C1 segment of cervical spinal cord (tissue), 14 donors: ENCODE measurements at regions not wholly inside any gene's neighbourhood (a gene's known extent, or its start where the extent isn't known, plus 50 kb on each side); places are given as distances from the start of the nearest gene placed in this dataset.

Source experiments
- DNase-seq, 14 donors: peaks; one replicate each; lab custom pipeline; 2025; lab: John Stamatoyannopoulos, UW

DNA sequence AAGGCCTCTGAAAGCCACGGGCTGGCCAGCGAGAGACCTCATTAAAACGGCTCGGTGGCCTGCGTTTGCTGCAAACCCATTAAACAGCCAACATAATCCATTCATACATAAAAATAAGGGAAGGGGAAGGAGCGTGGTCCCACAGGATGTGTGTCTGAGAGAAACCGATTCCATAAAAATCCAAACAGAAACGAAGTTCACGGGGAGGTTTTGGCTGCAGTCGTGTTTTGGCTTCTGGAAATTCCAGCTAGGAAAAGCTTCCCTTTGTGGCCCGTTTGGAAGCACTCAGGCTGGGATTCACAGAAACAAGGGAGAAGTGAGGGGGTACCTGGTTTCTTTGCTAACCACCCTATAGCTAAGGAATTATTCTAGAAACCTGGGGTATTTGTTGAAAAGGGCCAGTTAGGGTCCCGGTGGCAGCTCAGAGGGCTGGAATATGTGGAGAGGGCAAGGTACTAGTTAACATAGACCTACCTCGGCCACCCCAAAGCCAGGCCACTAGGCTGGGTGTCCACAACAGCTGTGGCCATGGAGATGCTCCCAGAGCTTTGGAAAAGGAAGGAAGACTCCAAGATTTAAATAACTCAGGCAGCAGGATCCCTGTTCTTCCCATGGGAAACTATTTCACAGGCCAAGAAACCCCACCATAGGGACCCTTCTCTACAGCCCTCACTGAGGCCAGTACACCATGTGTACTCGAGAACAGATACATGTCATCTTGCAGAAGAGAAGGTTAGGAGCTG lies 166.8 kb downstream of the BCOR start:
- no peak for DNase-seq

DNA sequence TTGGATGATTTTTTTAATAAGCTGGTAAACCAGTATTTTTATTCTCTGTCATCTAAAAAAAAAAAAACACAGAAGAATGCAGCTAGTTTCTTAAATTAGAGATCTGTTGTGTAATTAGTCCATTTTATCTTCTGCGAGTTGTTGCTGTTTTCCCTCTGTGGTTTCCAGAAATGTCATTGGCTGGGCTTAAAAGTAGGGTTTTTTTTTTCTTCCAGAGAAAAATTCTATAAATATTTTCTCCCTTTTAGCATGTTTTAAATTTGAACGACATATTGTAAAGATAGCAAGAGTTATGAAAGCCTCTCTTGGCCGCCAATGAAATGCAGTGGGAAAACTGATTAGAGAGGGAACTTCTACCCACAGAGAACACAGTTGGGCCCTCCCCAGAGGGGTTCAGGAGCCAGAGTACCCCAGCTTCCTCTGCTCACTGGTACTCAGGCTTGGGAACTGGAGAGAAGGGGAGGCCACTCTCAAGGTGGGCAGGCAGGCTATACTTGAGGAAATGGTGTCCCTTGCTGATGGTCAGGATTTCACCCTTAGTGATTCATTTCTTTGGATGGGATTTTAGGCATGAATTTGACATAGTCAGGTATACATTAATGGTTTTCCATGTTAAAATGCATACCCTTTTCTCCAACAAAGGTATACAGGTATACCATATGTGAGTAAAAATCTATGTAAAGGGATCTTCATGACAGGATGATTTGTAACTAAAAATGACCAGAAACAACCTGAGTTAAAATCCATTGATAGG lies 166.1 kb downstream of the BCOR start:
- DNase-seq: no peak

DNA sequence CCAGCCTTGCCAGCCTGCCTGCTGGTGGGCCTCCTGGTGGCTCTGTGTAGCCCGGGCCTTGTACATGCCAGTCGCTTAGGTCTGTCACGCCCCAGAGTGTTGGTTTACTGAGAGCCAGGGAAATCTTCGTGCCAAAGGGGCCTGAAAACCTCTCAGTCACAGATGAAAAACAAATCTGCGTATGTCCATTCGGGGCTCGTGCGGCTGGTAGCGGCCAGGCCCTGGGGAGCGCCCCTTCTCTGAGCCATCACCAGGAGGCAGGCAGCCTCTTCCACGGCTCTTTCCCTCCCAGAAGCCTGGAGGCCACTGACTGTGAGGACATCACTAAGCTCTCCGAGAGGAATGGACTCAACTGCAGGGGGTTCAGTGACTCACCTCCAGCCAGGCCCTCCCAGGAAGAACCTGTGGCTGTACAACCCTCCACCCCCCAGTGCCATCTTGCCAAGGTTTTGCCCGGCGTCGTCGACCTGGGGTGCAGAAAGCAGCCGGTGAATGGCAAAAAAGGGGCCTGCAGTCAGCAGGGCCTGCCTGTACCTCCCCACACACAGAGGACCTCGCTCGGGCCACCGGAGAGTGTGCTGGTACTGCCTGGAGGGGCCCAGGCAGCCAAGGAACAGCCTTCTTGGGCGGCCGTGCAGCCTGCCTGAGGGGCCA lies 162.2 kb downstream of the BCOR start:
- peak in 1 of 14 donors; percentile 28 for DNase-seq

DNA sequence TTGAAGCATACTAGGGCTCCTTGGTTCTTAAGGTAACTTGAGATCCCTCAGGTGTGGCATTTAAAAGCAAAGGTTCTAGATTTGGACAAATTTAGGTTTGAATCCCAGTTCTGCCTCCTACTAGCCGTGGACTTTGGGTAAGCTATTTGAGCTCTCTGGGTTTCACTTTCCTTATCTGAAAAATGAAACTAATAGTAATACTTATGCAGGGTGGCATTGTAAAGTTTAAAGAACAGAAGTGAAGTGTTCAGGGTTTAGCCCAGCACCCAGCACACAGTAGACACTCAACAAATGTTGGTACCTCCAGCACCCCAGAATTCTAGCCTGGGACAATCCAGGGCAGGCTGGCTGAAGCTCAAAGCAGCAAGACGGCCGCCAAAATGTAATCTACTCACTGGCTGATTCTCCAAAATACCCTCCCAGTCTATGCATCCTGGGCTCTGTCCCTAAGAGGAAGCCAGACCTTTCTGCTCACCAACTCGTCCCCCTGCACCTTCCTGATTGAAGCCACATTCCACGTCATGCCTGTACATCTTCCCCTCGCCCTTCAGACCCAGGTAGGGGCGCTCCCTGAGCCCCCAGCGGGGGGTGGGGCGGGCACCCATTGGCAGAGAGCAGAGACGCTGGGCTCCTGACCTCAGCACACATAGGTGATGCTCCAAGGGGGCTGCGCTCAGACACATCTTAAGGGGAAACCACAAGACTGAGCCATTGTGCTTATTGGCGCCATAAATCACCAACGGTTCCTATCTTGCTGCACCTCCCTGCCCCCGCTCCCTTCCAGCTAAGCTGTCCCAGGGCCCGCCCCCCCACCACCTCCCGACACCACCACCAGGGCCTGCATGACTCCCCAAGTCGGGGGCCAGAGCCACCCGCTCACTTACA lies 160.6 kb downstream of the BCOR start:
- DNase-seq: no peak

DNA sequence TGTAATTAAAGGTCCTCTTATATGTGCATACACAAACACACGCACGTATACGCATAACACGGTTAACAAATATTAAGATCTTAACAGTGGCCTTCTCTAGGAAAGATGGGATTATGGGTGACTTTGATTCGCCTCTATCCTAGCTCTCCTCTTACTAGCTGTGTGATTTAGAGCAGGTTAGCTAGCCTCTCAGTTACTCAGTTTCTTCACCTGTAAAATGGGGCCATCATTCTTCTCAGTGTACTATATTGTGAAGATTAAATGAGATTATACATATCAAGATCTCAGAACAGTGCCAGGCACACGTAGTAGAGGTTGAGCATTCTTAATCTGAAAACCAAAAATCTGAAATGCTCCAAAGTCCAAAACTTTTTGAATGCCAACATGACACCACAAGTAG lies 159.3 kb downstream of the BCOR start:
- DNase-seq: no peak

DNA sequence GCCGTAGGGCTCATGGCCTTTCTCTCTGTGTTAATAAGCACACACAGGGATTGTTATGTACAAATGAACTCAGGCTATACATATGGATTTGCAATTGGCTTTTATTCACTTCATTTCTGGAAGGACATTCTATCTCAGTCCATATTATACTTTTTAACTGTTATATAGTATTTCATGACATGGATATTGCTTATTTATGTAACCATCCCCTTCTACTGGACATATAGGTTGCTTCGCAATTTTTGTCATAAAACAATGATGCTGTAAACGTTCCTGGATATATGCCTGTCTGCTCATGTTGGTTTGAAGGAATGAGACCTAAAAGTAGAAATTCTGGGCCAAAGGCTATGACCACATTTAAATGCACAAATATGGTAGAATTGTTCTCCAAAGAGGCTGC lies 158.1 kb downstream of the BCOR start:
- DNase-seq: no peak

DNA sequence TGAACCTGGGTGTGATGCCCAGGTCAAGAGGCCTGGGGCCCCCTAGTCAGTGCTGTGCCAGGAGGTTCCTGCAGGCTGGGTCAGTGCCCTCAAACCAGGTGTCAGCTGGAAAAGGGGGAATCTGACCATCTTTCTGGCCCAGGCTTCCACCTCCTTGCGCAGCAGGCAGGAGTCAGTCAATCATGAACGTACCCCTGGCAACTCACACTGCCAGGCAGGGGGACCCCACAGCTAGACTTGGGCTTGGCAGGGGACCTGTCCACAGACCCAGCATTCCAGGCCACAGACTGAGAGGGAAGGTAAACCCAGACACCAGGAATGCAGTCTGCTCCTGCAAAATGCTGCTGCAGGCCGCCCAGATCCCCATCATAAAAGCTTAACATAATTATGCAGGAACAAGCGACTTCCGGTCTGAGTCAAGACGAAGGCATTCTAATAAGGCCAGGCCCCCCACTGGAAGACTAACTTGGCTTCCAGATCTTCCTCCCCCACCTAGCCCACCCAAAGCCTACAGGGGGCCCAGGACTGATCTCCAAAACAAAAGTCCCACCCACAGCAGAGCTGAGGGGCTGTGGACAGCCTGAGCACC lies 156.3 kb downstream of the BCOR start:
- no peak for DNase-seq

DNA sequence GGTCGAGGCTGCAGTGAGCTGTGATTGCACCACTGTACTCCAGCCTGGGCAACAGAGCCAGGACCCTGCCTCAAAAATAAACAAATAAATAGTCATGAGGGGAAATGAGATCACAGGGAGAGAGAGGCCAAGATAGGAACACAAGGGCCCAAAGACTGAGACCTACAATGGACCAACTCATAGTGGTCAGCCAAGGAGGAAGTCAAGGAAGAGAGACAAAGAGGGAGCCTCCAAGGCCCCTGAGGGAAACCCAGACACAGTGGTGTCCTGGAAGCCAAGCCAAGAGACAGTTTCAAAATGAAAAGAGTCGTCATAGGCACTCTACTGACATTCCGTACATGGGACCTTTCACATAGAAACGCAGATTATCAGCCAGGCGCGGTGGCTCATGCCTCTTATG lies 153.3 kb downstream of the BCOR start:
- DNase-seq: no peak

DNA sequence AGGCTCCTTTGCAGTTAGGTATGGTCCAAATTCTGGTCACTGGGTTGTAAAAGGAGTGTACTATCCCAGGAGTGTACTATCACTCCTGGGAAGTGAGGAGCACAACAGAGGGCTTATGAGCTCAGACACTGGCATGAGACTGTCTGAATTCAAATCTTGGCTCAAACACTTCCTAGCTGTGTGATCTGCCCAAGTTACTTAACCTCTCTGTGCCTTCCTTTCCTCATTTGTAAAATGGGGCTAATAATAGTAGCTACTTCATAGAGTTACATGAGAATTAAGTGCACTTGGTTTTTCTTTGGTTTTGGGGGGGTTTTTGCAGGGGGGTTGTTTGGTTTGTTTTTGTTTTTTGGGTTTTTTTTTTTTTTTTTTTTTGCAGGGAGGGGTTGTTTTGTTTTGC lies 152.0 kb downstream of the BCOR start:
- DNase-seq: no peak

DNA sequence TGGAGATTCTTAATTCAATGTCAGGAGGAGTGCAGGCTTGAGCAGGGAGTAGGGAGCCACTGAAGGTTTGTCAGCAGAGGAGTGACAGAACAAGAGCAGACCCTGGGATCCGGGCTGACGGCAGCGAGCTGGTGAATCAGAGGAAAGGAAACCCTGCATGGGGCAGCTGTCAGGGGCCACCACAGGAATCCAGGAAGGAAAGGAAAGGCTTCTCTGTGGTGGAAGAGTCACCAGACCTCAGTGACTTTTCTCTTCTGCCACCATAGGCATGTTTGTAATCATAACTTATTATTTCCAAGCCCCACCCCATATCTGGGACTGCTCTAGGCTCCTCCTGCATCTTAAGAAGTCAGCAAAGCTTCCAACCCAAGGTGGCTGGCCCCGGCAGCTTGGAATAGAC lies 150.9 kb downstream of the BCOR start:
- no peak for DNase-seq

DNA sequence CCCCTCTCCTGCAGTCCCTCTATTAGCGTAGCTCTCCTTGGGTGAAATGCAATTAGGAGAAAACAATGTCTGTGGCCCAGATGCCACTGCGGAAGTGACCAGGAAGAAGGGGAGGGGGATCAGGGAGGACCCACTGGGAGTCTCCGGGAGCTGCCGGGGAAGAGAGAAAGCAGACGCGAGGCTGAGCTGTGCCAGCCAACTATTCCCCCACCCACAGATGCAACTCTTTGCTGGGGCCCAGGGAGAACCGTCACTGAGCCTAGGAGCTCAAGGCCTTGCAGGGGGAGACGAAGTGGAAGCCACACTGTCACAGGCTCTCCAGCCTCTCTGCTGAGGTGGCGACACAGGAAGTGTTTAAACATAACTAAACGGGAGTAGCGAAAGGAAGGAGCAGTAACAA lies 149.2 kb downstream of the BCOR start:
- DNase-seq: no peak

DNA sequence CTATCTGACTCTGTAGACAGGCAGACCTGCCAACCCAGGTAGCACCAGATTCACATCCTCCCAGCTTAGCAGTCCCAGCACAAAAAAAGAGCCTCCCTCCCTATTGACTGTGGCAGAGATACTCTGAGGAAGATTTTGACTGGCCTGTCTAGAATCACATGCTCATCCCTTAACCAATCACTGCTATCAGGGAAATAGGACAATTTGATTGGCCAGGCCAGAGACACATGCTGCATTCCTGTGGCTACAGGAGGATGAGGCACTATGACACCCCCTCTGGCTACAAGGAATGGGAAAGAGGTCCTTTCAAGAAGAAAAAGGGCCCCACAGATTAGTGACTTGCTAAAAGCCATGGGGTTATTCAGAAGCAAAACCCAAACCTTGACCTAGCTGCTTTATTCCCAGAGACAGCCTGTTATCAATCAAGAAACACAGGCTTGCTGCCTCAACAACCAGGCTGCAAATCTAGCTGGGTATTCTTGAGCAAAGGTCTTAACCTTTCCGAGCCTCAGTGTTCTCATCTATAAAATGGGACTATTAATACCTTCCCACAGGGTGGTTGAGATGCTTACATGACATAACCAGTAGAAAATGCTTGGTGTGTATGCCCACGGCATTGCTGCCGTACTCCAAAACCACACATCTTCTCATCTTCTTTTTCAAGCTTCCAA lies 147.6 kb downstream of the BCOR start:
- DNase-seq: no peak

DNA sequence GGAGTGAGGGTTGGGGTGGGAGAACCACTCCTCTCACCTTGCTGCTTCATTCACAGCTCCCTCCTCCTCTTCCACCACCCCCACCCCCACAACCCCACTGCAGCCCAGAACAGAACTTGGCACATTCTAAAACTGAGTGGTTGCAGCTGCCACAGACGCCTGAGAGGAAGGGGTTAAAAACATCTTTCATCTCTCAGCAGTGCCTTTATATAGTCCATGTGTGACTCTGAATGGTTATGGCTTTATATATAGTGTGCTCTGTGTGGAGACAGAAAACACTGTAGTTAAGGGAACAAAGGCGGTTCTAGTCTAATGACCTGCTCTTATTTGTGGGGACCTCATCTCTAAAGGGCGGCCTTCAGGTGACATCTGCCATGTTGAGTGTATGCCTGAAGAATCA lies 144.8 kb downstream of the BCOR start:
- DNase-seq: no peak

DNA sequence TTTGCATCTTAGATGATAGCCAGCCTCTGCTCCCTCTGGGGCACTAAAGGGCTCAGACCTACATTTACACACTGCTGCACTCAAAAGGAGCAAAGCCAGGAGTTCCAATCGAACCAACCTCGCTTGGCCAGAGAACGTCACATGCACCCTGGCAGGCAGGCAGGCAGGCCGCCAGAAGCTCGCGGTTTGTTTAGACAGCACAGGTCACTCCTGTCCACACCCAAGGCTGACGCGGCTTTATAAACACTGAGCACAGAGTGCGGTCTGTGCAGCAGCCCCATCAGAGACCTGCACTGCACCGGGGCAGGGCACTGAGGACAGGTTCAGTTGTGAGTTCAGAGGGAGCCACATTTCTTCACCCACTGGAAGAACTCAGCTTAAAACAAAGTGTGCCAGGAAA lies 143.9 kb downstream of the BCOR start:
- DNase-seq: no peak

DNA sequence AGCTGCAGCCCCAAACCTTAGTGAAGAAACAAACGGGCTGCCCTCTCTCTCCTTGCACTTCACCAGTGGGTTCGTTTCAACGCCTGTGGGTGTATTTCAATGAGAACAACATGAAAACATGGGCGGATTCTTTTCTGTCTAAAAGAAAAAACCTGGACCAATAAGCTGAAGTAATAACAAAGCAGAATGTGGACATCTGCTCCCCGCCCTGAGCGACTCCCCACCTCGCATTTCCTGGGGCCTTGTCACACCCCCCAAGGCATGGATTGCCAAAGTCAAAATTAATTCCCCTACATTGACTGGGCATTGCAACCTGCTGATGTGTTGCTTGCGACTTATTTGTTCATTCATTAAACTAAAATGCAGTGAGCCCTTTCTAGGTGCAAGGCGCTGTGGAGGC lies 142.9 kb downstream of the BCOR start:
- no peak for DNase-seq

DNA sequence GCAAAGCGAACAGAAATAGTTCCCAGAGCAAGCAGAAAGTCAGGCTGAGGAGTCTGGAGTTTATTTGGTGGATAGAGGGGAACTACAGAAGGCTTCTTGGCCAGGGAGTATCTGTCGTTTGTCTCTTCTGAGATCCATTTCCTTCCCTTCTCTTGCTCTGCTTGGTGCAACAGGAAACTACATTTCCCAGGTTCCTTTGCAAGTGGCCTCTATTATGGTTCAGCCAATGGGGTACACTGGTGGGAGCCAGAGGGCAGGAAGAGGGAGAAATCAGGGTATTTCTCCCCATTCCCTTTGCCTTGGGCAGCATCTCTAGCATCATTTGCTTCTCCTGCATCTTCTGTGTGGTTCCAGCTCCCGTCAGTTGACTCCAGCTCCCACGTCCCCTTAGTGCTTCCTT lies 142.1 kb downstream of the BCOR start:
- DNase-seq: no peak

DNA sequence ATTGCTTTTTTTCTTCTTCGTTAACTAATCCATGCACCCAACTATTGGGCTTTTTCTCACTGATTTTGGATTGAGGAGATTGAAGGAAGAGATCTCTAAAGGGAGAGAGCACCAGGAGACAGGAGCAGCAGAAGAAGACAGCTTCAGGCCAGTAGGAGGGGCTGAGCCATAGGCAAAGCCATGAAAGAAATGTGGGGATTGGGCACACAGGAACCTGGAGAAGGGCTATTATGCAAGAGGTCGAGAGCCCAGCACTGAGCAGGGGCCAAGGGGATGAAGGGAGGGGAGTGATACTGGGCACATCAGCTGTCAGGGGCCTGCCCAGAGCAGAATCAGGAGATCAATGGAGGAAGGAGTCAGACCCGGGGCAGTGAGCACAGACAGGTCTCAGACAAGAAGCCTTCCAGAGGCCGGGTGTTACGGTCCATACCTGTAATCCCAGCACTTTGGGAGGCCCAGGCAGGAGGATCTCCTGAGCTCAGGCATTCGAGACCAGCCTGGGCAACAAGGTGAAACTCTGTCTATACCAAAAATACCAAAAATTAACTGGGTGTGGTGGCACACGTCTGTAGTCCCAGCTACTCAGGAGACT lies 140.9 kb downstream of the BCOR start:
- DNase-seq: no peak

DNA sequence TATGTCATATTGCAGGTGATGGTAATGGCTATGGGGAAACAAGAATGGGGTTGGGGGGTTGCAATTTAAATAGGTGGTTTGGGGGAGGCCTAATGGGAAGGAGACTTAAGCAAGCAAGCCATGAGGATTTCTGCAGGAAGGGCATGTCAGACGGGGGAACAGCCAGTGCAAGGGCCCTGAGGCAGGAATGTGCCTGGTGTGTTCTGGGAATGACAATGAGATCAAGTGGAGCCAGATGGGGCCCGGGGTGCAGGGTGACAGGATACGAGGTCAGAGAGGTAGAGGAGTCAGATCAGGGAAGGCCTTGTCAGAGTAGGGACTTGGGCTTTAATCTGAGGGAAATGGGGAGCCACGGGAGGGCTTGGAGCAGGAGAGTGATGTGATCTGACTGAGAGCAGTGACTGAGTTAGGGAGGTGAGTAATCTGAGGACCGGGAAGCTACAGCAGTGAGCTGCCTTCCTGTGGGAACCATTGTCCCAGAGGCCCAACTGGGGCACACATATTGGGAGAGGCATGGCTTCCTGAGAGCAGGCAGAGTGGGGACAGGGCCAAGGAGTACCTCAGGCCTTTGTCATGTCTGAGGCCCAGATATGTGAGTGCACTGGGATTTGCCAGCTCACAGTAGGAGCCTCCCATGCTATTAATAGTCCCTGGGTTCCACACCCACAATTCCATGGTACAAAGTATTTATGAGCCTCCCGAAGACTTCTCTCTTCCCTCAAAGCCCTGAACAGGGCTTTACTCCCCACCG lies 139.8 kb downstream of the BCOR start:
- no peak for DNase-seq

DNA sequence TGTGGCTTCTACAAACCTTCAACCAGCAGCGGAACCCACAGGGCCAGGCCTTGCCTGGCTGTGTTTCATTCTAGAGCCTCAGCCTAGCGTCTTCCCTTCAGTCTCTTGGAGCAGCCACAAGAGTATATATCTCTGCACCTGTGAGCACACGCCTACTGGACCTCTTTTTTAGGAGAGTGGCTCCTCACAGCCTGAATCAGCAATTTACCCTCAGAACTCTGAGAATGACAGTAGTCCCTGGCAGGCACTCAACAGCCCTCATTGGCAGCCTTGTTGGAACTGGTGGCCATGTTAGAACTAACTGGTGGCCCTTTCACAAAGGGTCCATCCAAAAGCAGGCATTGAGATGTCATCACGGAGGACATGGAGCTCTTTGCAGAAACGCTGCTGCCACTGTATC lies 138.9 kb downstream of the BCOR start:
- no peak for DNase-seq

DNA sequence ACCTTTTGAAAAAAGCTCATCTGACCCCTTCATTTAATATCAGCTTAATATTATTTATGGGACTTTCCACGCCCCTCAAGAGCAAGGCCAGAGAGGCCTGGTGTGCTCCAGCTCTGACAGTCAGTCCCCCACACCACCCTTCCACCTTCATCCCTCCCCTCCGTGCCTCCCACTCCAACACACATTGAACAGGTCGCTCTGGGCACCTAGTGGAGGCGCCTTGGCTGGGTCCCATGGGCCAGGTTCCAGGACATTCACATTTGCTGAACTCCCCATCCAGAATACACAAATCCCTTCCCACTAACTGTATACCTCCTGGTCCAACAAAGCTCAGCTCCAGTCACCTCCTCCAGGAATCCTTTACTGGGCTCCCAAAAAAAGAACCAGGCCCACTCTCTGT lies 137.5 kb downstream of the BCOR start:
- no peak for DNase-seq
